Stimulated activated effector memory CD8-positive, alpha-beta T cell treated with anti-CD3 and anti-CD28 coated beads, Interleukin-12 subunit alpha, Interleukin-12 subunit beta, amount 100 ng/mL, for 72 hours (primary cell): ENCODE measurements at regions not wholly inside any gene's neighbourhood (a gene's known extent, or its start where the extent isn't known, plus 50 kb on each side); places are given as distances from the start of the nearest gene placed in this dataset.

ENCODE experiments used
- ATAC-seq: fragments of 150-1000 bp; cut with Tn5 transposase; 2 replicates; pipeline ENCODE4 v1.10.0; 2021
- DNase-seq, 2 donors: peaks; one replicate each; pipeline ENCODE4 v3.0.0; 2021 to 2022; ENCODE audit warnings: low spot score in 2 of 2
- H3K27ac Mint-ChIP-seq: one replicate; pipeline ENCODE4 v1.8.0; 2022; ENCODE audit warnings: mild to moderate bottlenecking, mixed read lengths
- H3K36me3 Mint-ChIP-seq: one replicate; pipeline ENCODE4 v1.8.0; 2022; ENCODE audit warnings: mild to moderate bottlenecking, mixed read lengths
- H3K4me1 Mint-ChIP-seq: one replicate; pipeline ENCODE4 v1.8.0; 2022; ENCODE audit warnings: mixed read lengths
- H3K4me3 Mint-ChIP-seq: one replicate; pipeline ENCODE4 v1.8.0; 2022; ENCODE audit warnings: mild to moderate bottlenecking, mixed read lengths
- H3K9me3 Mint-ChIP-seq: one replicate; pipeline ENCODE4 v1.8.0; 2022; ENCODE audit warnings: mixed read lengths

DNA sequence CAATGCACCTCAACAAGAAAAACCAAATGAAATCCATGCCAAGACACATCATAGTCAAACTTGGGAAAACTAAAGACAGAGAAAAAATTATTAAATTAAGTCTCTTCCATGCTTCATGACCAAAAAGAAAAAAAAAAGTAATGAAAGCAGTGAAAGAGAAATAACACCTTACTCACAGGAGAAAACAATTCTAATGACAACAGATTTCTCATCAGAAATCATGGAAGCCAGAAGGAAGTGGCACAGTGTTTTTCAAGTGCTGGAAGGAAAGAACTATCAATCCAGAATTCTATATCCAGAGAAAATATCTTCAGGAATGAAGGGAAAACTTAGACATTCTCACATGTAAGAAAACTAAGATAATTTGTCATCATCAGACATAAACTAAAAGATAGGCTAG is 71.1 kb upstream of the NUDT4 start:
- H3K27ac Mint-ChIP-seq, result no peak overlapping the region
- H3K9me3 Mint-ChIP-seq, result peaks cover 6% of the 10 kb centered on the region
- H3K4me1 Mint-ChIP-seq, result no peaks in the 10 kb centered on the region
- H3K4me3 Mint-ChIP-seq, result no peak overlapping the region
- DNase-seq, result no peak
- no peak for ATAC-seq
- no peaks in the 10 kb centered on the region for H3K36me3 Mint-ChIP-seq

DNA sequence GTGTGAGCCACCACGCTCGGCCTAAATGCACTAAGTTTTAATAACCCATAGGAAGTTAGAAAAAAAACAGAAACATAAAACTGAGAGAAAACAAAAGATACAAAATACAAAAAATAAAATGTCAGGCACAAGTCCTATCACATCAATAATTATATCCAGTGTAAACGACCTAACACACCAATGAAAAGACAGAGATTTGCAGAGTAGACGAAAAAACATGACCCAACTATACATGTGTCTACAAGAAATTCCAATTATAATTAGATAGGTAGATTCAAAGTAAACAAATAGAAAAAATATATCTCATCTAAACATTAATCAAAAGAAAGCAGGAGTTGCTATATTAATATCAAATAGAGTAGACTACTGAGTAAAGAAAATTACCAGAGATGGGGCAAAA is 69.4 kb upstream of the NUDT4 start:
- ATAC-seq (no peak), DNase-seq (no peak)
- Mint-ChIP-seq H3K4me3 (no peak overlapping the region), H3K9me3 (peaks cover 6% of the 10 kb centered on the region), H3K36me3 (no peaks in the 10 kb centered on the region), H3K4me1 (no peaks in the 10 kb centered on the region), H3K27ac (no peak overlapping the region)

- Mint-ChIP-seq H3K9me3 (no peaks in the 10 kb centered on the region), H3K36me3 (no peaks in the 10 kb centered on the region), H3K27ac (no peak overlapping the region), H3K4me3 (no peak overlapping the region), H3K4me1 (no peaks in the 10 kb centered on the region)
- DNase-seq, result no peak
- no peak for ATAC-seq
Observed at GRCh38 chr12:93311827-93312226, 65.9 kb upstream of the NUDT4 start.

- no peak for DNase-seq
- Mint-ChIP-seq H3K4me3 (no peak overlapping the region), H3K27ac (no peak overlapping the region), H3K4me1 (no peaks in the 10 kb centered on the region), H3K36me3 (no peaks in the 10 kb centered on the region), H3K9me3 (no peaks in the 10 kb centered on the region)
- no peak for ATAC-seq
Observed at GRCh38 chr12:93314177-93314497, 63.6 kb upstream of the NUDT4 start.

DNA sequence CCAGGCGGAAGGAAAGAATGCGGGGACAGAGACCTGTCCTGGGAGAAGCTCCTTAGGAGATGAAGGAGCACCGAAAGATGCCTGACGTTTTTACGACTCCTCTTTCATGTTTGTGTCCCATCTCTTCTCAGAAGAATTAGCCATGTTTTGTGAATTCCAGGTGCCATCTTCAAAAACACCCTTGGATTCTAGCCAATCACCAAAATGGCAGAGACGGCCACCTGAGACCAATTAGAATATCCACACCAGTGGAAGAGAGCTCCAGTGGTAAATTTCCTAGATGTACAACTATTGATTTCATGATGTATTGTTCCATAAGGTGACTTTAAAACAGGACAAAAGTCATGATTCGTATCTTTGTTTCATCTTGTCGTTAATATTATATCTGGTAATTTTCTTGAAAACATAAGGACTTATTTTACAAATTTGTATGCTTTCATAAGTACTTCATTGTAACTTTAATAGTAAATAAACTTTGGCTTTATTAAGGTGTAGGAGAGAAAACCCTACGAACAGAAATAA is 62.3 kb upstream of the NUDT4 start:
- no peak overlapping the region for H3K4me3 Mint-ChIP-seq
- DNase-seq, result no peak
- H3K4me1 Mint-ChIP-seq, result no peaks in the 10 kb centered on the region
- H3K36me3 Mint-ChIP-seq, result no peaks in the 10 kb centered on the region
- no peaks in the 10 kb centered on the region for H3K9me3 Mint-ChIP-seq
- H3K27ac Mint-ChIP-seq, result no peak overlapping the region
- ATAC-seq, result no peak

- no peaks in the 10 kb centered on the region for H3K9me3 Mint-ChIP-seq
- DNase-seq (no peak), ATAC-seq (no peak)
- no peaks in the 10 kb centered on the region for H3K36me3 Mint-ChIP-seq
- no peaks in the 10 kb centered on the region for H3K4me1 Mint-ChIP-seq
- H3K4me3 Mint-ChIP-seq, result no peak overlapping the region
- H3K27ac Mint-ChIP-seq, result no peak overlapping the region
Observed at GRCh38 chr12:93315907-93316622, 61.7 kb upstream of the NUDT4 start.

DNA sequence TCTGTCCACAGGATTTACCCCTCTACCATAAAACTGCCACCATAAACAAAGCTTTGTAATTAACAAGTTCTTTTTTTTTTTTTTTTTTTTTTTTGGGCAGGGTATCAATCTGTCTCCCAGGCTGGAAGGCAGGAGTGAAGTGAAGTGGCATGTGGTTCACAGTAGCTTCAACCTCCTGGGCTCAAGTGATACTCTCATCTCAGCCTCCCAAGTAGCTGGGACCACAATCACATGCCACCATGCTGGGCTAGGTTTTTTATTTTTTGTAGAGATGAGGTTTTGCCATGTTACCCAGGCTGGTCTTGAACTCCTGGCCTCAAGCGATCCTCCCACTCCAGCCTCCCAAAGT is 61.1 kb upstream of the NUDT4 start:
- DNase-seq (no peak), ATAC-seq (no peak)
- Mint-ChIP-seq H3K4me3 (no peak overlapping the region), H3K27ac (no peak overlapping the region), H3K9me3 (no peaks in the 10 kb centered on the region), H3K36me3 (no peaks in the 10 kb centered on the region), H3K4me1 (no peaks in the 10 kb centered on the region)

DNA sequence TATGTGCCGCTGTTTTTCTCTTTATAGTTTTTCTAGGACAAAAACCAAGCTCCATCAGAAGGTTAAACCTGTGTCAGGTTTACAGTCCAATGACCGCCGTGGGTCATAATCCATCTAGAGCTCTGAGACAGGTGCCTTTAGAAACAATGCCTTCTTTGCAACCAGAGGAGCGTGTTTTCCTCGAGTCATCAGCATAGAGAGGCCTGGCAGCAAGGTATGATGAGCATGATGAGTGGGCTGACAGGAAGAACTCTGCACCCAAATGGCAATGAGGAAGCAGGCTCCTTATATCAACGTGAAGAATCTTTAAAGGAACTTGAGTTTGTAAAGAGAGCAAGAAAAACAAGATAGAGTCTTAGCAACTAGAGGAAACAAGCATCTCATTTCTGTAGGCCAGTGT is 60.5 kb upstream of the NUDT4 start:
- Mint-ChIP-seq H3K36me3 (no peaks in the 10 kb centered on the region), H3K27ac (no peak overlapping the region), H3K4me3 (no peak overlapping the region), H3K9me3 (no peaks in the 10 kb centered on the region), H3K4me1 (no peaks in the 10 kb centered on the region)
- DNase-seq (no peak), ATAC-seq (no peak)

DNA sequence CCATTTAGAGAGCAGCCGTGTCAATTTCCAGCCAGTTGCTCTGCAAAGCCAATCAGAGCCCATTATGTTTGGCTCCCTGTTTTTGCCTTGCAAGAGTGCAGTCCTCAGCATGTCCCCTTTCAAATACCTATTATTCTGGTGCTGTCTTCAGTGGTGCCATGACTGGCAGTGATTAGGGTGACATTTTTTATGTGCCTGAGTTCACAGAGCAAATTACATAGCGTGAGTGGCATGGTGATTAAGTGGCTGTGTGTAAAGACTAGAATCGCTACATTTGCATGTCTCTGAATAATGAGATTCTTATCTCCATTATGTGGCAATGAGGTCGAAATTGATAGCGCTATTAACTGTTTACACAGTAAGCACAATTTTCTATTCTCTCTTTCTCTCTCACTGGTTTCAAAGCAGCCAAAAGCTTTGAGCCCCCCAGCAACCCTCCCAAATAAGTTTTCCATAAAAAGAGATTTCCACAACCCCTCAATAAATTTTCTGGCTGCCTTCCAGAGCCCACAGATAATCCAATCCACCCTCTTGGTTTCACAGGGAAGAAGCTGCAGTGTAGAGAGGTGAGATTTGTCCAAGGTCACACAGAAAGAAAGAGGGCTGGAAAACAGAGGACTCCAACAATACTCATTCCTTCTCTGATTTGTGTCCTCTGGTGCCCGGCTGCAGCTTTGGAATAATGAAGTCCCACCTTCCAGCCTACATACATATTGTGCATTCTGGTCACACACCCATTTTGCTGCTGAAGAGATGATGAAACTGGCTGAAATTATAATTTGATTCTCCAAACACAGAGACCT is 58.8 kb upstream of the NUDT4 start:
- no peaks in the 10 kb centered on the region for H3K9me3 Mint-ChIP-seq
- no peaks in the 10 kb centered on the region for H3K36me3 Mint-ChIP-seq
- no peak overlapping the region for H3K27ac Mint-ChIP-seq
- DNase-seq (no peak), ATAC-seq (no peak)
- no peak overlapping the region for H3K4me3 Mint-ChIP-seq
- no peaks in the 10 kb centered on the region for H3K4me1 Mint-ChIP-seq

DNA sequence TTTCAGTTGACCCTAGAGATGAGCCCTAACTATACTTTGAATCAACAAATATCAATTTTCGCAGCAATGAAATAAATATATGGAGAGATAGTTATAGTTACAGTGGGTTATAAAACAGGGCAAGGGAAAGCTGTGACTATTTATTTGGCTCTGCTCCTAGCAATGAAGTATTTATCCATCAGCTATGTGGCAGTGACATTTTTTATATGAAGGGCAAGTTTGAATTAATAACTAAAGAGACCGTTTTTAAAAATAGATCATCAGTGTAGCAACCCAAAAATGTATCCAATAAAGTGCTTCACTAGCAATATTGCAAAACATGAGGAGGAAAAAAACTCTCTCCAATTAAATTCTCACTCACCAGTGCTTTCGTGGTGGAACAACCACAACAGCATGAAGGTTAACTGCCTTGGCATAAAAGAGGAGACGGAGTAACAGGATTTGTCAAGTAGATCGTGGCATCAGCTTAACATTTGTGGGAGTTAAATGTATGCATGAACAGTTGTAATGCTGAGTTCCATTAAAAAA is 58.1 kb upstream of the NUDT4 start:
- ATAC-seq (no peak), DNase-seq (no peak)
- Mint-ChIP-seq H3K4me3 (no peak overlapping the region), H3K4me1 (no peaks in the 10 kb centered on the region), H3K9me3 (no peaks in the 10 kb centered on the region), H3K27ac (no peak overlapping the region), H3K36me3 (no peaks in the 10 kb centered on the region)

DNA sequence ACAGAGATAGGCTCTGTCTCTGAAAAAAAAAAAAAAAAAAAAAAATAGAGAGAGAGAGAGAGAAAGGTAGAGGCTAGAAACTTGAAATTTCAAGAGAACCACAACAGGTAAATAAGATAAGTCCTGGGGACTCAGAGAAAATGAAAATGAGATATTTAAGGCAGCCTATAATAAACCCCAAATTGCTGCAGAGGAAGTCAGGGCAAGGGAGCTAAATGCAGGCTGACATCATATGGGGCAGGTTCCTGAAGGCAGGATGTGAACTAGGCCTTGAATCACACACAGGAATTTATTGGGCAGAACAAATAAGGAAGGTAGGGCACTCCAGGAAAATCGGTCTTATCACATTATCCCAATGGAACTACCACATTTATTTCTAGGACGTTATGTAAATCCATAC is 54.9 kb upstream of the NUDT4 start:
- DNase-seq, result no peak
- no peaks in the 10 kb centered on the region for H3K9me3 Mint-ChIP-seq
- no peak for ATAC-seq
- H3K36me3 Mint-ChIP-seq, result no peaks in the 10 kb centered on the region
- no peaks in the 10 kb centered on the region for H3K4me1 Mint-ChIP-seq
- H3K4me3 Mint-ChIP-seq, result no peak overlapping the region
- H3K27ac Mint-ChIP-seq, result no peak overlapping the region

GRCh38 chr12:93323625-93324329 is 53.9 kb upstream of the NUDT4 start:
- ATAC-seq (peak; percentile 67), DNase-seq (no peak)
- H3K4me1 Mint-ChIP-seq, result no peaks in the 10 kb centered on the region
- H3K9me3 Mint-ChIP-seq, result no peaks in the 10 kb centered on the region
- H3K36me3 Mint-ChIP-seq, result no peaks in the 10 kb centered on the region
- no peak overlapping the region for H3K4me3 Mint-ChIP-seq
- no peak overlapping the region for H3K27ac Mint-ChIP-seq

DNA sequence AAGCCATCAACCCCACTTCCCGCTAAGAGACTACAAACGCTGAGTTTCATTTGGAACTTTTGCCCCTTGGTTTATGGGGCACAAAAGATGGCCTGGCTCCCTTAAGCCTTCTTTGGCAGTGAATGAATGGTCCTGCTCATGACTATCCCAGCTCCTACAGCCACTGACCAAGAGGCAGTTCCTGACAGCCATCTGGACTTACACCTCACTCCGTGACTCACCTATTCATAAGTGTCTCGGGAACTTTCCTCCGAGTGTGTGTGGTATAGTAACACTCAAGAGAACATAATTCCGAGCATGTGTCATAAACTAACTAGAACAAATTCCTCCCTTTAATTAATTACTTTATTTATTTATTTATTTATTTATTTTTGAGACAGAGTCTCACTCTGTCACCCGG is 51.9 kb upstream of the NUDT4 start:
- Mint-ChIP-seq H3K4me1 (no peaks in the 10 kb centered on the region), H3K4me3 (no peak overlapping the region), H3K27ac (no peak overlapping the region), H3K9me3 (no peaks in the 10 kb centered on the region), H3K36me3 (no peaks in the 10 kb centered on the region)
- no peak for DNase-seq
- ATAC-seq, result no peak
